CD4-positive, CD25-positive, alpha-beta regulatory T cell (primary cell): ENCODE measurements at regions not wholly inside any gene's neighbourhood (a gene's known extent, or its start where the extent isn't known, plus 50 kb on each side); places are given as distances from the start of the nearest gene placed in this dataset.

Source experiments
- ATAC-seq, 2 donors: fragments of 150-1000 bp; cut with Tn5 transposase; one replicate each; pipeline ENCODE4 v1.10.0; 2021; ENCODE audit warnings: low read depth in 2 of 2, moderate number of reproducible peaks in 2 of 2, moderate library complexity in 1 of 2
- DNase-seq, 3 donors: peaks; one replicate each; pipeline versions ENCODE4 v3.0.0 to v3.0.0-alpha.2; 2012 to 2022; ENCODE audit warnings: mixed read lengths in 1 of 3
- H3K27ac ChIP-seq: one replicate; pipeline ENCODE4 v1.7.0; 2013; ENCODE audit warnings: mild to moderate bottlenecking, low read length; ENCODE audit not compliant: insufficient read depth, poor library complexity, severe bottlenecking
- H3K27me3 ChIP-seq: one replicate; pipeline ENCODE4 v1.7.0; 2013; ENCODE audit warnings: low read length; ENCODE audit not compliant: control insufficient read depth, insufficient read depth
- H3K36me3 ChIP-seq: one replicate; pipeline ENCODE4 v1.7.0; 2013; ENCODE audit warnings: mild to moderate bottlenecking, low read length, moderate library complexity; ENCODE audit not compliant: control insufficient read depth, insufficient read depth
- H3K4me1 ChIP-seq: 2 replicates; pipeline ENCODE4 v1.7.0; 2013; ENCODE audit warnings: mild to moderate bottlenecking, low read length; ENCODE audit not compliant: insufficient read depth, control insufficient read depth, poor library complexity, severe bottlenecking
- H3K4me3 ChIP-seq: one replicate; pipeline ENCODE4 v1.7.0; 2013; ENCODE audit warnings: low read depth, mild to moderate bottlenecking, low read length, moderate library complexity
- H3K9me3 ChIP-seq, 2 experiments: 1 replicate in 1 of 2; 2 replicates in 1 of 2; pipeline ENCODE4 v1.7.0; 2013; ENCODE audit warnings: low read length in 2 of 2, mild to moderate bottlenecking in 1 of 2, moderate library complexity in 1 of 2; ENCODE audit not compliant: control insufficient read depth in 2 of 2
- H3K27ac Mint-ChIP-seq, 3 donors: one replicate each; pipeline ENCODE4 v1.8.0; 2020 to 2022; ENCODE audit warnings: mild to moderate bottlenecking in 3 of 3, mixed read lengths in 3 of 3, moderate library complexity in 2 of 3
- H3K27me3 Mint-ChIP-seq: one replicate; pipeline ENCODE4 v1.8.0; 2022; ENCODE audit warnings: mild to moderate bottlenecking, mixed read lengths
- H3K36me3 Mint-ChIP-seq: one replicate; pipeline ENCODE4 v1.8.0; 2020; ENCODE audit warnings: mixed read lengths
- H3K4me1 Mint-ChIP-seq, 4 donors: one replicate each; pipeline ENCODE4 v1.8.0; 2020 to 2022; ENCODE audit warnings: mixed read lengths in 4 of 4, mild to moderate bottlenecking in 1 of 4
- H3K4me3 Mint-ChIP-seq, 4 donors: one replicate each; pipeline ENCODE4 v1.8.0; 2020 to 2022; ENCODE audit warnings: mild to moderate bottlenecking in 4 of 4, mixed read lengths in 4 of 4, moderate library complexity in 3 of 4
- H3K9me3 Mint-ChIP-seq, 7 donors: one replicate each; pipeline ENCODE4 v1.8.0; 2020 to 2022; ENCODE audit warnings: mixed read lengths in 7 of 7, mild to moderate bottlenecking in 3 of 7, moderate library complexity in 2 of 7

DNA sequence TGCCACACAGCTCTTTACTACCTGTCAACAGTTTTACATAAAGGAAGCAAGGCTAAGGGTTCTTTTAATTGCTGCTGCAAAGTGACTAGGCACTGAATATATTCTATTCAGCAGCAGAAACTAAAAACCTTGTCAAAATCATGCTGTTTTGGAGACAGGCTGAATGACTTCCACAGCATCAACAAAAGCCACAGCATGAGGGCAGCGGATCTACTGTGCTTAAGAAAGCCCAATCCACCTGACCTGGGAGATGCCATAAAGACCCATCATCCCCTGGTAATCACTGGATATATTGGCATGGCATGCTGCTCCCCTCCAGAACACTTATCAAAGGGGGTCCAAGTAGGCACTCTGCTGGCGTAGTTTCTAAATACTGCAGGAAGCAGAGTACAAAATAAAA lies 715.1 kb upstream of the SLC8A1 start:
- H3K27ac Mint-ChIP-seq: peak overlapping the region in 1 of 3 donors; percentile 44
- no peak overlapping the region for H3K27ac ChIP-seq
- ATAC-seq (no peak), DNase-seq (no peak)
- no peak overlapping the region for H3K4me3 ChIP-seq
- peaks cover 0 to 3% (median 0%) of the 10 kb centered on the region in 7 donors for H3K9me3 Mint-ChIP-seq
- peaks cover 0 to 11% (median 2%) of the 10 kb centered on the region in 4 donors for H3K4me1 Mint-ChIP-seq
- no peaks in the 10 kb centered on the region for H3K27me3 Mint-ChIP-seq
- no peaks in the 10 kb centered on the region for H3K4me1 ChIP-seq
- no peaks in the 10 kb centered on the region for H3K36me3 Mint-ChIP-seq
- H3K36me3 ChIP-seq: no peaks in the 10 kb centered on the region
- H3K4me3 Mint-ChIP-seq: no peak overlapping the region
- H3K9me3 ChIP-seq: no peaks in the 10 kb centered on the region
- H3K27me3 ChIP-seq: no peaks in the 10 kb centered on the region

DNA sequence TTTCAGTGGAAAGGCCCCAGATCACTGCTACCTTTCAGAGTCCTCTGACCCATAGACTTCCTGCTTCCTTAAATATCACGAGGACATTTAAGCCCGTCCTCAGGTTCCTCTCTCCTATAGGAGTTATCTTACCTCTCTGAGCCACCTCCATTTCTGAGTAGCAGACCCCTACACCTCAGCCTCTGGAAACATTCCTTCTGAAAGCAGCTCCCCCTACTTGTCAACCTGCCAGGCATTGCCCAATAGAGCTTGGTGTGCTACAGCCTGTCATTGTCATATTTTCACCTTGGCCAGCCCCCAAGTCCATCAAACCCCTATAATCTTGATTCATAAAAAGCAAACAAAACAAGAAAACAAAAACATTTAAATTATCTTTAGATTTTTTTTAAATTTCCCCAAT lies 717.9 kb upstream of the SLC8A1 start:
- Histone ChIP-seq H3K27me3 (no peaks in the 10 kb centered on the region), H3K9me3 (no peaks in the 10 kb centered on the region), H3K36me3 (no peaks in the 10 kb centered on the region), H3K4me1 (no peaks in the 10 kb centered on the region), H3K27ac (no peak overlapping the region), H3K4me3 (no peak overlapping the region)
- Mint-ChIP-seq H3K27ac (no peak overlapping the region), H3K4me3 (no peak overlapping the region), H3K9me3 (peaks cover 0 to 3% (median 0%) of the 10 kb centered on the region in 7 donors), H3K36me3 (no peaks in the 10 kb centered on the region), H3K27me3 (no peaks in the 10 kb centered on the region), H3K4me1 (peaks cover 0 to 7% (median 2%) of the 10 kb centered on the region in 4 donors)
- ATAC-seq (no peak), DNase-seq (no peak)

GRCh38 chr2:41170589-41170988 lies 718.7 kb upstream of the SLC8A1 start:
- Histone ChIP-seq H3K27ac (no peak overlapping the region), H3K9me3 (no peaks in the 10 kb centered on the region), H3K4me3 (no peak overlapping the region), H3K36me3 (no peaks in the 10 kb centered on the region), H3K27me3 (no peaks in the 10 kb centered on the region), H3K4me1 (no peaks in the 10 kb centered on the region)
- Mint-ChIP-seq H3K27ac (no peak overlapping the region), H3K9me3 (peaks cover 0 to 3% (median 0%) of the 10 kb centered on the region in 7 donors), H3K27me3 (no peaks in the 10 kb centered on the region), H3K4me1 (peaks cover 0 to 7% (median 2%) of the 10 kb centered on the region in 4 donors), H3K4me3 (no peak overlapping the region), H3K36me3 (no peaks in the 10 kb centered on the region)
- DNase-seq: peak in 1 of 3 donors; percentile 30
- ATAC-seq: no peak

- Histone ChIP-seq H3K36me3 (no peaks in the 10 kb centered on the region), H3K9me3 (no peaks in the 10 kb centered on the region), H3K27ac (no peak overlapping the region), H3K4me3 (no peak overlapping the region), H3K27me3 (no peaks in the 10 kb centered on the region), H3K4me1 (no peaks in the 10 kb centered on the region)
- Mint-ChIP-seq H3K9me3 (peaks cover 0 to 7% (median 3%) of the 10 kb centered on the region in 7 donors), H3K27ac (no peak overlapping the region), H3K27me3 (no peaks in the 10 kb centered on the region), H3K4me3 (no peak overlapping the region), H3K36me3 (no peaks in the 10 kb centered on the region), H3K4me1 (no peaks in the 10 kb centered on the region)
- no peak for DNase-seq
- no peak for ATAC-seq
Observed at GRCh38 chr2:41180387-41180786, 728.5 kb upstream of the SLC8A1 start.

- Mint-ChIP-seq H3K27me3 (no peaks in the 10 kb centered on the region), H3K4me3 (no peak overlapping the region), H3K27ac (no peak overlapping the region), H3K36me3 (no peaks in the 10 kb centered on the region), H3K4me1 (no peaks in the 10 kb centered on the region), H3K9me3 (peaks cover 0 to 7% (median 3%) of the 10 kb centered on the region in 7 donors)
- H3K36me3 ChIP-seq: no peaks in the 10 kb centered on the region
- no peaks in the 10 kb centered on the region for H3K4me1 ChIP-seq
- H3K9me3 ChIP-seq: no peaks in the 10 kb centered on the region
- ATAC-seq (no peak), DNase-seq (no peak)
- H3K4me3 ChIP-seq: no peak overlapping the region
- H3K27ac ChIP-seq: no peak overlapping the region
- H3K27me3 ChIP-seq: no peaks in the 10 kb centered on the region
Observed at GRCh38 chr2:41182961-41183360, 731.1 kb upstream of the SLC8A1 start.

DNA sequence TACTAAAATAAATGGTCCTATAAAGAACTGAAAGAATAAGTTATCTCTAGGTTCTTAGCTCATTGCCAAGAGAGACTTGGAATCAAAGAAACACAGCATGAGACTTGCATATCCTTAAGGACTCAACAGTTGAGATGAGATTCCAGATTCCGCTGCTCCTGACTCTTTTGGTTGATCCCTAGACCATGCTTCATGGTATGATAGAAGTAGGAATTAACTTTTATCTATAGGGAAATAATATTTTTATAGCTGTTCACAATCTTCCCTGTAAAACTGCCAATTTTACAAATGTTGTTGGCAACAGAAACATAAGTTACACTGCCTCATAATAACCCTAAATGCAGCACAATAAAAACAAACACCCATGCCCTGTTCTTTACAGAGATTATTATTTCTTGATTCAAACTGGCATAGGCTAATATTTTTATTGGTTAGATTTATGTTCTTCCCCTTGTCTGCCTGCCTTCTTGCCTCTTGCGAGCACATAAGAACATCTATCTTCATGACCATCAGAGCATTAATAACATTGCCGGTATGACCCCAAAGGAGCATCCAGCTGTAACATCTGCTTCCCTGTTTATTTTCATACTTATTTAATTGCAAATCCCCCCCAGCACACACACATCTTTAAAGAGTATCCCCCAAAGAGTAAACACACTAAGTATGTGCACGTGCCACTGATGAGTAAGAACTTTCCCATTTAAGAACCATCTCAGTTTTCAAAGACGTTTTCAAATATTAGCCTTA lies 735.7 kb upstream of the SLC8A1 start:
- Mint-ChIP-seq H3K36me3 (no peaks in the 10 kb centered on the region), H3K27me3 (no peaks in the 10 kb centered on the region), H3K9me3 (peaks cover 0 to 3% (median 0%) of the 10 kb centered on the region in 7 donors), H3K27ac (no peak overlapping the region), H3K4me3 (no peak overlapping the region), H3K4me1 (no peaks in the 10 kb centered on the region)
- Histone ChIP-seq H3K4me1 (no peaks in the 10 kb centered on the region), H3K27ac (no peak overlapping the region), H3K9me3 (no peaks in the 10 kb centered on the region), H3K4me3 (no peak overlapping the region), H3K36me3 (no peaks in the 10 kb centered on the region), H3K27me3 (no peaks in the 10 kb centered on the region)
- DNase-seq (no peak), ATAC-seq (no peak)

GRCh38 chr2:41194230-41194629 lies 742.3 kb upstream of the SLC8A1 start:
- Mint-ChIP-seq H3K4me1 (no peaks in the 10 kb centered on the region), H3K27me3 (no peaks in the 10 kb centered on the region), H3K4me3 (no peak overlapping the region), H3K36me3 (no peaks in the 10 kb centered on the region), H3K9me3 (peaks cover 0 to 8% (median 0%) of the 10 kb centered on the region in 7 donors), H3K27ac (no peak overlapping the region)
- Histone ChIP-seq H3K4me3 (no peak overlapping the region), H3K27me3 (no peaks in the 10 kb centered on the region), H3K36me3 (no peaks in the 10 kb centered on the region), H3K4me1 (no peaks in the 10 kb centered on the region), H3K27ac (no peak overlapping the region), H3K9me3 (no peaks in the 10 kb centered on the region)
- DNase-seq (no peak), ATAC-seq (no peak)

- no peak overlapping the region for H3K27ac ChIP-seq
- no peaks in the 10 kb centered on the region for H3K36me3 Mint-ChIP-seq
- no peak overlapping the region for H3K27ac Mint-ChIP-seq
- no peak for ATAC-seq
- H3K4me1 ChIP-seq: no peaks in the 10 kb centered on the region
- no peaks in the 10 kb centered on the region for H3K36me3 ChIP-seq
- no peaks in the 10 kb centered on the region for H3K9me3 ChIP-seq
- peaks cover 0 to 8% (median 2%) of the 10 kb centered on the region in 7 donors for H3K9me3 Mint-ChIP-seq
- no peaks in the 10 kb centered on the region for H3K4me1 Mint-ChIP-seq
- H3K27me3 ChIP-seq: no peaks in the 10 kb centered on the region
- no peak overlapping the region for H3K4me3 ChIP-seq
- H3K27me3 Mint-ChIP-seq: no peaks in the 10 kb centered on the region
- no peak for DNase-seq
- H3K4me3 Mint-ChIP-seq: no peak overlapping the region
Observed at GRCh38 chr2:41197781-41198180, 745.9 kb upstream of the SLC8A1 start.
